Choroid plexus epithelial cell (primary cell): ENCODE measurements at regions not wholly inside any gene's neighbourhood (a gene's known extent, or its start where the extent isn't known, plus 50 kb on each side); places are given as distances from the start of the nearest gene placed in this dataset.

ENCODE experiments used
- DNase-seq: peaks from one replicate; pipeline ENCODE4 v3.0.0-alpha.2; 2010; ENCODE audit warnings: low read depth
- H3K4me3 ChIP-seq: 2 replicates; pipeline ENCODE4 v1.5.1; 2011; ENCODE audit warnings: low read depth, mild to moderate bottlenecking, control low read depth, low read length, moderate library complexity
- TF ChIP-seq, protein P1 (sequence below): conservative IDR thresholded peaks from 2 replicates; pipeline ENCODE4 v1.5.1; 2011; ENCODE audit warnings: low read depth, mild to moderate bottlenecking, control low read depth, inconsistent platforms, low read length, moderate library complexity

DNA sequence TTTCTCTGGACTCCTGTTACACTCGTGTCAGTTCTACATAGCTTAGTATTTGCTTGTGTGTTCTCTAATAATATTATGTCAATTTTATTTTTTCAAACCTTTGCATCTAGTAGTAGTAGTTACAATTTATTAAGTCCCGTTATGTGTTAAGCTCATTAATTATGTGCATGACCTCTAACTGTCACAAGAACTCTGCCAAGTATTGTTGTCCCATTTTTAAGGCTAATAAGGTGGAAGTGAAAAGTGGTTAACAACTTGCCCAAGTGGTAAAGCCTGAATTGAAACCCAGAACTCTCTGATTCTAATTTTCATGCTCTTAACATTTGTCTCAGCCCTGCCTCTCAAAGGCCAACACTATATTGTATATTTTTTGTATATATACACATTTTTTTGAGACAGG lies 221.6 kb downstream of the DMRT2 start:
- DNase-seq: no peak
- TF ChIP-seq, protein P1, sequence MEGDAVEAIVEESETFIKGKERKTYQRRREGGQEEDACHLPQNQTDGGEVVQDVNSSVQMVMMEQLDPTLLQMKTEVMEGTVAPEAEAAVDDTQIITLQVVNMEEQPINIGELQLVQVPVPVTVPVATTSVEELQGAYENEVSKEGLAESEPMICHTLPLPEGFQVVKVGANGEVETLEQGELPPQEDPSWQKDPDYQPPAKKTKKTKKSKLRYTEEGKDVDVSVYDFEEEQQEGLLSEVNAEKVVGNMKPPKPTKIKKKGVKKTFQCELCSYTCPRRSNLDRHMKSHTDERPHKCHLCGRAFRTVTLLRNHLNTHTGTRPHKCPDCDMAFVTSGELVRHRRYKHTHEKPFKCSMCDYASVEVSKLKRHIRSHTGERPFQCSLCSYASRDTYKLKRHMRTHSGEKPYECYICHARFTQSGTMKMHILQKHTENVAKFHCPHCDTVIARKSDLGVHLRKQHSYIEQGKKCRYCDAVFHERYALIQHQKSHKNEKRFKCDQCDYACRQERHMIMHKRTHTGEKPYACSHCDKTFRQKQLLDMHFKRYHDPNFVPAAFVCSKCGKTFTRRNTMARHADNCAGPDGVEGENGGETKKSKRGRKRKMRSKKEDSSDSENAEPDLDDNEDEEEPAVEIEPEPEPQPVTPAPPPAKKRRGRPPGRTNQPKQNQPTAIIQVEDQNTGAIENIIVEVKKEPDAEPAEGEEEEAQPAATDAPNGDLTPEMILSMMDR: no peak
- no peak overlapping the region for H3K4me3 ChIP-seq

DNA sequence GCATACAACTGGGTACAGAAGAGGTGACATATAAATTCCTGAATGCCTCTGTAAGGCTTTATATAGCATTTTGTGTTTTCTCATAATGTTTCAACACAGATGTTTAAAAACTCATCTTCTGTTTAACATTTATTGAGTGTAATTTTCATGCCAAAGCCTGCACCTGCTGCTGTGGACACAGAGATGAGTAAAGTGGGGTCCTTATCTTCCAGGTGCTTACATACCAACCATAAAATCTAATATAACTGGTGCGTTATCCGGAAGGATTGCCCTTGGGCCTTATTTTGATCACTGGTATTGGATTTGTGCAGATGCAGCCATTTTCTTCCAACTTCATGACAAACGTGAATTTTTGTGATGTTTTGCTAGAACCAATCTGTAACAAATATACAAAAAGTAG lies 222.3 kb downstream of the DMRT2 start:
- H3K4me3 ChIP-seq: no peak overlapping the region
- no peak for DNase-seq
- TF ChIP-seq, protein P1: no peak

DNA sequence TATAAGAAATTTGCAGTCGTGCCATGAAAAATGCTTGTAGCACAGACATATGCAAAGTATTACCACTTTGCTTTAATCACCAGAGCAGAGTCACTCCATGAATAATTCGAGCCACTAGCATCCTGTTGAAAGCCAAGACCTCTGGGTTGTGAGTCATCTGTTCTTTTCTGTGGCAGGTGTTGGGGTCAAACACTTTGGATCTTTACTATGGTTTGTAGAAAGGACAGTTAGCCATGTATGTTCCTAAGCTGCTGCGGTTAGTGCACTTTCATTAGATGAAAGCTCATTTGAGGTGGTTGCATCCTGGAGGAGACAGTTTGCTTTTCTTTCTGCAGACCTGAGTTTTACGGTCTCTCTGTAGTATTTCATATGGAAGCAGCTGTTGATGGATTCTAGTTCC lies 223.7 kb downstream of the DMRT2 start:
- TF ChIP-seq, protein P1: no peak
- no peak overlapping the region for H3K4me3 ChIP-seq
- DNase-seq: no peak

DNA sequence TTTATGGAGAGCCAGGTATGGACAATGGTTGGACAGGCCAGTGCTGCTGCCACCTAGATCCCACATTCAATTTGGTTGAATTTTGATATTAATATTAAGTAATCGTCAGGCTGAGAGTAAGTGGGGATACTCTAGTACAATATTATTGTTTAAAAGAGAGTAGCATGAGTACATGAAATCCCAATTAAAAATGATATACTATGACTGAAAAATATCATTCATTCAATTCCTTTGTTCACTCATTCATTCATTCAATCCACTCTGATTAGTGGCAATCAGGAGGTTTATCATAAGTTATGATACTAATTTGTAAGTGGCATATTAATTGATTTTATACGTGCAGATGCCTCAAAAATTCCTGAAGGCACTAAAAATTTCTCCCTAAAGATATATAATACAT lies 224.2 kb downstream of the DMRT2 start:
- no peak for DNase-seq
- TF ChIP-seq, protein P1: no peak
- no peak overlapping the region for H3K4me3 ChIP-seq

DNA sequence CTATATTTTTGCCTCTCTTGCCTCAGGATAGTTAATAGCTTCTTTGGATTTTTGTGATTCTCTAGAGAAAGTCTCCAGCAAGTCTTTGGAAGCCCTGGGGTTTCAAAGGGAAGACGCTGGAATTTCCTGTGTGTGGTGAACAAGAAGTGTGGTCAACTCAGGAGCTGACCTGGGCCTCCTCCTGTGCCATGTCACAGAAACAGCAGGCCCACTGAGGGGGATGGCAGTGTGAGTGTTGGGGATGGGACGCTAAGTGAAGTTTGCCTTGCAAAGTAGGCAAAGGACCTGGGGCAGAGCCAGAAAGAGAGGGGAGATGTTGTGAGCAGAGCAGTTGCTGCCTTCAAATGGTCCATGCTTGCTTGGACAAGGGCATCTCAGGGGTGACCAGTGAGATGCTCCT lies 226.3 kb downstream of the DMRT2 start:
- DNase-seq: no peak
- TF ChIP-seq, protein P1: no peak
- no peak overlapping the region for H3K4me3 ChIP-seq

DNA sequence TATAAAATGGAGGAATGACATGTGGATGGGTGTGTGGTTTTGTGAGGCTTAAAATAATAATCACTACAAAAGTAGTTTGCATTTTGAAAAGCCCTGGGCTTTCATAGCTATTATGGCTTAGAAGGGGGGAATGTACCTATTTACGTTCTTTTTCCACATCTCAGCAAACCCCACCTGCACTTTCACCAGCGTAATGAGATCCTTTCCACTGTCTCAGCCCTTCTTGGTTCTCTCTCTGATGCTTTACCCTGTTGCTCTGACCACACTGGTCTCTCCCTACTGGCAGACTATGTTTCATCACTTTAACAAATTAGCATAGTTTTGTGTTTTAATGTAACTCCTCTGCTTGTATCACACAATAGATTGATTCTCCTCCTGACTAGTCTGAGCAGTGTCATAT lies 234.6 kb downstream of the DMRT2 start:
- TF ChIP-seq, protein P1: no peak
- H3K4me3 ChIP-seq: no peak overlapping the region
- DNase-seq: no peak

DNA sequence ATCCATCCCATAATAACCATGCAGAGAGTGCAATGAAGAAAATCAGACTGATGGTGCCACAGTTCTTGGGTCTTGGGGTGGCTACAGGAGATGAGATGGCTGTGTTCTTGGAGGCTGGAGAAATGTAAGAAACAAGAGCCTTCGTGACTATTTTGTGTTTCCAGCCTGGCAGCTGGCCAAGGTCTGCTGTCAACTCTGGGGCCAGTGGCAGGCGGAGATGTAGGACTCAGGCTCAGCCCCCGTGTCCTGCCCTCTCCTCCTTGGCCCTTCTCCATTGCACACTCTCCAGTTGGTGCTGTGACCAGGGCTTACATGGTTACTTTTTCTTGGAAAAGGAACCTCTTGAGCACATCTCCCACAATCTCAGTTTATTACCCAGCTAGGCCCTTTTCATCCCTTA lies 235.4 kb downstream of the DMRT2 start:
- TF ChIP-seq, protein P1: no peak
- no peak overlapping the region for H3K4me3 ChIP-seq

More for the DNA sequence above, 235.4 kb downstream of the DMRT2 start:
- DNase-seq: no peak
